Karpas-422 (cell line): ENCODE measurements at regions not wholly inside any gene's neighbourhood (a gene's known extent, or its start where the extent isn't known, plus 50 kb on each side); places are given as distances from the start of the nearest gene placed in this dataset.
"Not testable (repeated sequence)": the region's sequence is repeated elsewhere in the genome, so short reads cannot be mapped to it uniquely, and the experiment has no call there.

Experiments
- DNase-seq: peaks from one replicate; pipeline ENCODE4 v3.0.0-alpha.2; 2015
- H2AFZ ChIP-seq: fragments of 200-600 bp; sonication (generic); 2 replicates; pipeline ENCODE4 v1.6.1; 2014; ENCODE audit warnings: antibody characterized with exemption, low read length, mixed read lengths
- H3K27ac ChIP-seq: fragments of 200-600 bp; sonication (generic); 2 replicates; pipeline ENCODE4 v1.5.1; 2014; ENCODE audit warnings: mild to moderate bottlenecking, low read length, moderate library complexity
- H3K27me3 ChIP-seq: fragments of 200-600 bp; sonication (generic); 2 replicates; pipeline ENCODE4 v1.6.1; 2014; ENCODE audit warnings: low read length, mixed read lengths
- H3K36me3 ChIP-seq: fragments of 200-600 bp; sonication (generic); 2 replicates; pipeline ENCODE4 v1.6.1; 2014; ENCODE audit warnings: low read length, mixed read lengths; ENCODE audit not compliant: insufficient read depth
- H3K4me1 ChIP-seq: fragments of 200-600 bp; sonication (generic); 2 replicates; pipeline ENCODE4 v1.6.1; 2014; ENCODE audit warnings: mild to moderate bottlenecking, low read length, mixed read lengths
- H3K4me2 ChIP-seq: fragments of 200-600 bp; sonication (generic); 2 replicates; pipeline ENCODE4 v1.6.1; 2014; ENCODE audit warnings: low read length, low read depth, mild to moderate bottlenecking; ENCODE audit not compliant: poor library complexity, severe bottlenecking
- H3K4me3 ChIP-seq: fragments of 200-600 bp; sonication (generic); 2 replicates; pipeline ENCODE4 v1.5.1; 2014; ENCODE audit warnings: mild to moderate bottlenecking, antibody characterized with exemption, low read length, mixed read lengths
- H3K79me2 ChIP-seq: fragments of 200-600 bp; sonication (generic); 2 replicates; pipeline ENCODE4 v1.6.1; 2014; ENCODE audit warnings: mild to moderate bottlenecking, low read length, mixed read lengths
- H3K9ac ChIP-seq: fragments of 200-600 bp; sonication (generic); 2 replicates; pipeline ENCODE4 v1.6.0; 2014; ENCODE audit warnings: low read length
- H3K9me2 ChIP-seq: fragments of 200-600 bp; sonication (generic), shearing (Covaris generic); replicated peaks from 2 replicates; pipeline ENCODE4 v1.6.0; 2014; ENCODE audit warnings: mild to moderate bottlenecking, low read length, moderate library complexity; ENCODE audit not compliant: insufficient read depth
- H3K9me3 ChIP-seq: fragments of 300-700, 200-600 bp; sonication (generic); 2 replicates; pipeline ENCODE4 v1.6.1; 2014; ENCODE audit warnings: low read length, mixed read lengths
- H4K20me1 ChIP-seq: fragments of 200-600 bp; sonication (generic); 2 replicates; pipeline ENCODE4 v1.6.1; 2014; ENCODE audit warnings: mild to moderate bottlenecking, antibody characterized with exemption, low read length, low read depth; ENCODE audit not compliant: insufficient read depth

GRCh38 chr12:89156340-89156739, 196.0 kb downstream of the DUSP6 start:
- no peak overlapping the region for H2AFZ ChIP-seq
- DNase-seq, result no peak
- no peak overlapping the region for H3K27ac ChIP-seq
- H3K4me1 ChIP-seq, result peaks cover 28% of the 10 kb centered on the region
- H3K9ac ChIP-seq, result no peak overlapping the region
- H3K4me2 ChIP-seq, result no peak overlapping the region
- no peaks in the 10 kb centered on the region for H3K9me3 ChIP-seq
- no peaks in the 10 kb centered on the region for H3K79me2 ChIP-seq
- no peaks in the 10 kb centered on the region for H3K27me3 ChIP-seq
- H3K36me3 ChIP-seq, result no peaks in the 10 kb centered on the region
- no peaks in the 10 kb centered on the region for H4K20me1 ChIP-seq
- no peaks in the 10 kb centered on the region for H3K9me2 ChIP-seq
- H3K4me3 ChIP-seq, result no peak overlapping the region

GRCh38 chr12:89155826-89156225, 196.5 kb downstream of the DUSP6 start:
- Histone ChIP-seq H3K9me3 (no peaks in the 10 kb centered on the region), H4K20me1 (no peaks in the 10 kb centered on the region), H3K9me2 (no peaks in the 10 kb centered on the region), H3K4me3 (no peak overlapping the region), H3K36me3 (no peaks in the 10 kb centered on the region), H3K4me1 (peaks cover 23% of the 10 kb centered on the region), H3K4me2 (no peak overlapping the region), H3K27ac (no peak overlapping the region), H3K9ac (no peak overlapping the region), H3K27me3 (no peaks in the 10 kb centered on the region), H3K79me2 (no peaks in the 10 kb centered on the region), H2AFZ (no peak overlapping the region)
- DNase-seq, result no peak

- no peak overlapping the region for H3K9ac ChIP-seq
- no peak overlapping the region for H2AFZ ChIP-seq
Observed at GRCh38 chr12:89154743-89155499, 197.4 kb downstream of the DUSP6 start.

GRCh38 chr12:89153341-89153740, 199.0 kb downstream of the DUSP6 start:
- no peaks in the 10 kb centered on the region for H3K9me2 ChIP-seq
- no peaks in the 10 kb centered on the region for H3K27me3 ChIP-seq
- no peak overlapping the region for H3K27ac ChIP-seq
- no peak overlapping the region for H3K9ac ChIP-seq
- no peak overlapping the region for H3K4me2 ChIP-seq
- H3K9me3 ChIP-seq, result no peaks in the 10 kb centered on the region
- H4K20me1 ChIP-seq, result no peaks in the 10 kb centered on the region
- DNase-seq, result no peak
- no peak overlapping the region for H2AFZ ChIP-seq
- no peaks in the 10 kb centered on the region for H3K79me2 ChIP-seq
- peaks cover 11% of the 10 kb centered on the region for H3K4me1 ChIP-seq
- H3K4me3 ChIP-seq, result no peak overlapping the region
- H3K36me3 ChIP-seq, result no peaks in the 10 kb centered on the region

More at GRCh38 chr12:89154743-89155499, 197.4 kb downstream of the DUSP6 start:
- Histone ChIP-seq H3K4me3 (no peak overlapping the region), H3K79me2 (no peaks in the 10 kb centered on the region), H3K9me2 (no peaks in the 10 kb centered on the region), H3K4me2 (no peak overlapping the region), H3K4me1 (peaks cover 14% of the 10 kb centered on the region), H3K9me3 (no peaks in the 10 kb centered on the region), H3K27me3 (no peaks in the 10 kb centered on the region), H4K20me1 (no peaks in the 10 kb centered on the region), H3K27ac (no peak overlapping the region), H3K36me3 (no peaks in the 10 kb centered on the region)
- DNase-seq, result no peak

GRCh38 chr12:89151536-89151935, 200.8 kb downstream of the DUSP6 start:
- Histone ChIP-seq H3K4me1 (peaks cover 2% of the 10 kb centered on the region; the same call in 1 of the 2 replicates), H3K9me2 (no peaks in the 10 kb centered on the region), H3K9me3 (no peaks in the 10 kb centered on the region), H2AFZ (no peak overlapping the region), H3K4me2 (no peak overlapping the region), H3K36me3 (no peaks in the 10 kb centered on the region), H3K9ac (no peak overlapping the region), H4K20me1 (no peaks in the 10 kb centered on the region), H3K4me3 (no peak overlapping the region), H3K27me3 (no peaks in the 10 kb centered on the region), H3K79me2 (no peaks in the 10 kb centered on the region), H3K27ac (no peak overlapping the region)
- no peak for DNase-seq

GRCh38 chr12:89150789-89151188, 201.5 kb downstream of the DUSP6 start:
- not testable (repeated sequence) for H3K4me3 ChIP-seq, H3K27me3 ChIP-seq

GRCh38 chr12:89140602-89141238, 211.6 kb downstream of the DUSP6 start:
- DNase-seq, result no peak
- Histone ChIP-seq H3K9me2 (no peaks in the 10 kb centered on the region), H3K9me3 (no peaks in the 10 kb centered on the region), H4K20me1 (no peaks in the 10 kb centered on the region), H2AFZ (no peak overlapping the region), H3K9ac (no peak overlapping the region), H3K4me3 (no peak overlapping the region), H3K79me2 (no peaks in the 10 kb centered on the region), H3K4me1 (no peaks in the 10 kb centered on the region), H3K4me2 (no peak overlapping the region), H3K27ac (no peak overlapping the region), H3K36me3 (no peaks in the 10 kb centered on the region), H3K27me3 (no peaks in the 10 kb centered on the region)

More at GRCh38 chr12:89150789-89151188, 201.5 kb downstream of the DUSP6 start:
- not testable (repeated sequence) for H4K20me1 ChIP-seq, H3K36me3 ChIP-seq, H3K9me3 ChIP-seq, H3K79me2 ChIP-seq, H3K4me1 ChIP-seq, DNase-seq, H3K27ac ChIP-seq, H3K9ac ChIP-seq, H2AFZ ChIP-seq, H3K4me2 ChIP-seq, H3K9me2 ChIP-seq

- H3K36me3 ChIP-seq, result no peaks in the 10 kb centered on the region
- H3K79me2 ChIP-seq, result no peaks in the 10 kb centered on the region
- H3K9me3 ChIP-seq, result no peaks in the 10 kb centered on the region
- H2AFZ ChIP-seq, result no peak overlapping the region
- H3K4me2 ChIP-seq, result no peak overlapping the region
- no peaks in the 10 kb centered on the region for H4K20me1 ChIP-seq
- H3K4me3 ChIP-seq, result no peak overlapping the region
- no peak for DNase-seq
- no peaks in the 10 kb centered on the region for H3K9me2 ChIP-seq
- H3K9ac ChIP-seq, result no peak overlapping the region
- no peaks in the 10 kb centered on the region for H3K27me3 ChIP-seq
- no peaks in the 10 kb centered on the region for H3K4me1 ChIP-seq
- H3K27ac ChIP-seq, result no peak overlapping the region
Observed at GRCh38 chr12:89140141-89140540, 212.2 kb downstream of the DUSP6 start.
